Fibroblast of the aortic adventitia (primary cell): ENCODE measurements at regions not wholly inside any gene's neighbourhood (a gene's known extent, or its start where the extent isn't known, plus 50 kb on each side); places are given as distances from the start of the nearest gene placed in this dataset.

Source experiments
- DNase-seq: peaks from one replicate; pipeline ENCODE4 v3.0.0-alpha.2; 2010; ENCODE audit warnings: low read depth
- H3K4me3 ChIP-seq: 2 replicates; pipeline ENCODE4 v1.5.1; 2011; ENCODE audit warnings: low read depth, mild to moderate bottlenecking, control low read depth, low read length, moderate library complexity
- TF ChIP-seq, protein P1 (sequence below): IDR thresholded peaks from 2 replicates; pipeline ENCODE4 v1.5.1; 2011; ENCODE audit warnings: mild to moderate bottlenecking, low read length, control low read depth, inconsistent platforms; ENCODE audit not compliant: insufficient read depth

GRCh38 chr22:23377767-23378166 is 197.5 kb downstream of the BCR start:
- DNase-seq: no peak
- H3K4me3 ChIP-seq: no peak overlapping the region
- TF ChIP-seq, protein P1, sequence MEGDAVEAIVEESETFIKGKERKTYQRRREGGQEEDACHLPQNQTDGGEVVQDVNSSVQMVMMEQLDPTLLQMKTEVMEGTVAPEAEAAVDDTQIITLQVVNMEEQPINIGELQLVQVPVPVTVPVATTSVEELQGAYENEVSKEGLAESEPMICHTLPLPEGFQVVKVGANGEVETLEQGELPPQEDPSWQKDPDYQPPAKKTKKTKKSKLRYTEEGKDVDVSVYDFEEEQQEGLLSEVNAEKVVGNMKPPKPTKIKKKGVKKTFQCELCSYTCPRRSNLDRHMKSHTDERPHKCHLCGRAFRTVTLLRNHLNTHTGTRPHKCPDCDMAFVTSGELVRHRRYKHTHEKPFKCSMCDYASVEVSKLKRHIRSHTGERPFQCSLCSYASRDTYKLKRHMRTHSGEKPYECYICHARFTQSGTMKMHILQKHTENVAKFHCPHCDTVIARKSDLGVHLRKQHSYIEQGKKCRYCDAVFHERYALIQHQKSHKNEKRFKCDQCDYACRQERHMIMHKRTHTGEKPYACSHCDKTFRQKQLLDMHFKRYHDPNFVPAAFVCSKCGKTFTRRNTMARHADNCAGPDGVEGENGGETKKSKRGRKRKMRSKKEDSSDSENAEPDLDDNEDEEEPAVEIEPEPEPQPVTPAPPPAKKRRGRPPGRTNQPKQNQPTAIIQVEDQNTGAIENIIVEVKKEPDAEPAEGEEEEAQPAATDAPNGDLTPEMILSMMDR: no peak

DNA sequence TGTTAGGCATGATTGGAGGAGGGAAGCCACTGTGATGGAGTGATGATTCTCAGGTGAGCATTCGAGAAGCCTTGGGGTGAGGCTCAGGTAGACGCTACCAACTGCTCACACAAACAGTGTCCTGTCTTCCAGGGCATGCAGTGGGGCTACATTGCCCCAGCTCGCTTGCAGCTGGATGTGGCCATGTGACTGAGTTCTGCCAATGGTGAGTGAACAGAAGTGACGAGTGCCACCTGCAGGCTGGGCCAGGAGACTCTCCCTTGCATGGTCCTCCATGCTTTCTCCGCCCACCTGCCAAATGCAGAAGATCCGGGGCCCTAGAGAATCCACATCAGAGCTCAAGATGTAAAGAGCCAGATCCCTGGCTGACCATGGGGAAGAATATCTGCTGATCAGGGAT is 195.9 kb downstream of the BCR start:
- TF ChIP-seq, protein P1: peak; percentile 15
- no peak overlapping the region for H3K4me3 ChIP-seq
- no peak for DNase-seq

- TF ChIP-seq, protein P1: no peak
- no peak for DNase-seq
- H3K4me3 ChIP-seq: no peak overlapping the region
These were observed 194.9 kb downstream of the BCR start for GRCh38 chr22:23375031-23375827.

DNA sequence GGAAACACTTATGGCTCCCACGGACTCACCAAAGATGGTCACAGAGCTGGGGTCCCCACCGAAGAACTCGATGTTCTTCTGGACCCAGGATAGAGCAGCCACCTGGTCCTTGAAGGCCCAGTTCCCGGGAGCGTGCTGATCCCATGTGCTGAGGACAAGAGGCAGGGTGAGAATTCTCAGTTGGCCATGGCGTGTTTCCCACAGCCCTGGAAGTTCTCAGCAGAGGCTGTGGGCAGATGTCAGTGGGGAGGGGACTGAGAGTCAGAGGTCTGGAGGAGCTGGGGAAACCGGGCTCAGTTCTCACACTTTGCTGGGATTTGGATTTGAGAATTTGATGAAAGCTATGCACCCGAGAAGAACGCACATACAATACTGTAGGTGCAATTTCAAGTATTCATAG is 193.3 kb downstream of the BCR start:
- TF ChIP-seq, protein P1: no peak
- H3K4me3 ChIP-seq: no peak overlapping the region
- DNase-seq: no peak

DNA sequence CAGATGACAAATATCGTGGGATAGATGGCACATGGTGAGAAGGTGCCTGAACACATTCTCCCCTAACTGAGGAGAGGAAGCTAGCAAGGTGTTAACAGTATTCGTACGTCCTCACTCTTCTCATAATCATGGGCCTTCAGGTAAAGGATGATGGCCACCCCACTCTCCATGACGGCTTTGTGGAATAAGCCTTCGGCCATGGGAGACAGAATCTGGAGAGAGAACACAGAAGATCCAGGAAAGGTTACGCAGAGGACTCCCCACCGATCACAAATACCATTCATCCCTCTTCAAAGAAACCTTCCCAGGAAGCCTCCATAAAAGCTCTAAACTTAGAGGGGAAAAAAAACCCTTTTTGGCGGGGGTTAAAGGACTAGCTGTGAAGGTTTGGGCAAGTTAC is 189.9 kb downstream of the BCR start:
- no peak for DNase-seq
- TF ChIP-seq, protein P1: no peak
- H3K4me3 ChIP-seq: no peak overlapping the region

- H3K4me3 ChIP-seq: no peak overlapping the region
- TF ChIP-seq, protein P1: no peak
- no peak for DNase-seq
These were observed 188.9 kb downstream of the BCR start for GRCh38 chr22:23369054-23369685.
